GM10248 (cell line): ENCODE measurements at regions not wholly inside any gene's neighbourhood (a gene's known extent, or its start where the extent isn't known, plus 50 kb on each side); places are given as distances from the start of the nearest gene placed in this dataset.

Experiments
- CTCF ChIA-PET: fragments of 300-600 bp; sonication (Branson Sonifier 250); formaldehyde crosslinking; extraction: SDS; loops from one replicate; lab custom pipeline; 2021; ENCODE audit warnings: antibody characterized with exemption; lab: Yijun Ruan, JAX
- POLR2A ChIA-PET: fragments of 350-650 bp; sonication (Branson Sonifier 250); formaldehyde crosslinking; extraction: SDS; loops from one replicate; lab custom pipeline; 2020; ENCODE audit warnings: antibody characterized with exemption; lab: Yijun Ruan, JAX
- DNase-seq: peaks from one replicate; pipeline ENCODE4 v3.0.0; 2012; ENCODE audit errors: extremely low spot score
- TF ChIP-seq, protein P1 (sequence below): IDR thresholded peaks from 2 replicates; pipeline ENCODE4 v1.5.1; 2012; ENCODE audit warnings: mild to moderate bottlenecking, low read depth; ENCODE audit errors: extremely low read depth, missing control alignments, control extremely low read depth

GRCh38 chr6:165818200-165818599, 155.2 kb upstream of the PDE10A start:
- CTCF ChIA-PET, result no interaction called here
- TF ChIP-seq, protein P1, sequence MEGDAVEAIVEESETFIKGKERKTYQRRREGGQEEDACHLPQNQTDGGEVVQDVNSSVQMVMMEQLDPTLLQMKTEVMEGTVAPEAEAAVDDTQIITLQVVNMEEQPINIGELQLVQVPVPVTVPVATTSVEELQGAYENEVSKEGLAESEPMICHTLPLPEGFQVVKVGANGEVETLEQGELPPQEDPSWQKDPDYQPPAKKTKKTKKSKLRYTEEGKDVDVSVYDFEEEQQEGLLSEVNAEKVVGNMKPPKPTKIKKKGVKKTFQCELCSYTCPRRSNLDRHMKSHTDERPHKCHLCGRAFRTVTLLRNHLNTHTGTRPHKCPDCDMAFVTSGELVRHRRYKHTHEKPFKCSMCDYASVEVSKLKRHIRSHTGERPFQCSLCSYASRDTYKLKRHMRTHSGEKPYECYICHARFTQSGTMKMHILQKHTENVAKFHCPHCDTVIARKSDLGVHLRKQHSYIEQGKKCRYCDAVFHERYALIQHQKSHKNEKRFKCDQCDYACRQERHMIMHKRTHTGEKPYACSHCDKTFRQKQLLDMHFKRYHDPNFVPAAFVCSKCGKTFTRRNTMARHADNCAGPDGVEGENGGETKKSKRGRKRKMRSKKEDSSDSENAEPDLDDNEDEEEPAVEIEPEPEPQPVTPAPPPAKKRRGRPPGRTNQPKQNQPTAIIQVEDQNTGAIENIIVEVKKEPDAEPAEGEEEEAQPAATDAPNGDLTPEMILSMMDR, result no peak
- no peak for DNase-seq
- POLR2A ChIA-PET, result no interaction called here

DNA sequence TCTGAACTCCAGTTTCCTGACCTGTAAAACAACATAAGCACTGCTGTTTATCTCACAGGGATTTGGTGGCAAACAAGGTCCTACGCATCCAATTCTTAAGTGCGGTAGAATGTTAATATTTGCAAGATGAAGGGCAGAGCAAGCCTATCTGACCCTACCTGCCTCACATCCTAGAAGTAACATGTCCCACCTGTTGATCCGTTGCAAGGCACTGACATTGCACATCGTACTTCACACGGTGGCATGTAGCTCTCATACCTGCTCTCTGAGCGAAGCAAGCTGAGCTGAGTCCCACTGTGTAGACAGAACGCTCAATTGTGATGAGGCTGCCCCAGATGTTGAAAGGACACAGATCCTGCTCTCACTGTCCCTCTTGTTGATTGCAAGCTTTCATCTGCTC, 154.7 kb upstream of the PDE10A start:
- TF ChIP-seq, protein P1, result no peak
- ChIA-PET POLR2A (no interaction called here), CTCF (no interaction called here)
- no peak for DNase-seq

GRCh38 chr6:165817148-165817547, 154.1 kb upstream of the PDE10A start:
- ChIA-PET CTCF (no interaction called here), POLR2A (no interaction called here)
- no peak for DNase-seq
- TF ChIP-seq, protein P1, result no peak

GRCh38 chr6:165814679-165815078, 151.6 kb upstream of the PDE10A start:
- TF ChIP-seq, protein P1, result no peak
- no peak for DNase-seq
- CTCF ChIA-PET, result no interaction called here
- POLR2A ChIA-PET, result no interaction called here

GRCh38 chr6:165811512-165811911, 148.5 kb upstream of the PDE10A start:
- CTCF ChIA-PET, result no interaction called here
- POLR2A ChIA-PET, result no interaction called here
- TF ChIP-seq, protein P1, result no peak
- DNase-seq, result no peak

DNA sequence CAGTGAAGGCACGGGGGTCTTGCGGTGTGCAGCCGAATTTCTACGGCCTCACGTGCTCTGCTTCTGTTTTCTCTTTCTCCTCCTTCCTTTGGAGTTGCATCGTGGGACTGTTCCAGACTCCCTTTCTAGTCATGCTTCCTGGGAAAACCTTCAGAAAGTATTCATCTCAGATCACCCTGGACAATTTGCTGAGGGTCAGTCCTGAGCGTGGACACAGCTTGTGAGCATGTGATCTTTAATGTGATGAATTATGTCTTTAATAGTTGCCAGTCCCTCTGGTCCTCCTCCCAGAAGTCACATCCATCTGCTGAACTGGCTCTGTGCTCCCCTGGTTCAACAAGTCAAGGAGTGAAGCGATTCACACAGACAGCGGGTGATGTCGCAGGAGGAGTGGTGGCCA, 145.0 kb upstream of the PDE10A start:
- TF ChIP-seq, protein P1, result no peak
- no peak for DNase-seq
- CTCF ChIA-PET, result no interaction called here
- POLR2A ChIA-PET, result no interaction called here

- DNase-seq, result no peak
- ChIA-PET POLR2A (no interaction called here), CTCF (interaction anchor here (1.6 kb wide), 1 partner anchor 42 kb away, joined by 4 read pairs; no protein-coding TSS in a partner anchor)
- TF ChIP-seq, protein P1, result no peak
These were observed 144.4 kb upstream of the PDE10A start for GRCh38 chr6:165807249-165807960.
